Thyroid gland (tissue), 4 donors: ENCODE measurements at regions not wholly inside any gene's neighbourhood (a gene's known extent, or its start where the extent isn't known, plus 50 kb on each side); places are given as distances from the start of the nearest gene placed in this dataset.

Experiments
- DNase-seq, 2 donors: peaks; one replicate each; pipeline ENCODE4 v3.0.0-alpha.2; 2019
- H3K27ac ChIP-seq, 3 donors: fragments of 200-600 bp; sonication (generic); 1 replicate in 2 of 3; 2 replicates in 1 of 3; pipeline ENCODE4 v1.5.1; 2016 to 2019; ENCODE audit warnings: mild to moderate bottlenecking in 1 of 3, moderate library complexity in 1 of 3
- H3K27me3 ChIP-seq: fragments of 200-600 bp; sonication (generic); one replicate; pipeline ENCODE4 v1.5.1; 2019
- H3K36me3 ChIP-seq, 2 donors: fragments of 200-600 bp; sonication (generic); one replicate each; pipeline ENCODE4 v1.5.1; 2016 to 2019
- H3K4me1 ChIP-seq, 2 donors: fragments of 200-600 bp; sonication (generic); one replicate each; pipeline ENCODE4 v1.5.1; 2017 to 2019
- H3K4me3 ChIP-seq, 3 donors: fragments of 200-600 bp; sonication (generic); replicated peaks in 1 of 3; 1 replicate in 2 of 3; 2 replicates in 1 of 3; pipeline ENCODE4 v1.5.1; 2016; ENCODE audit warnings: mild to moderate bottlenecking in 1 of 3
- H3K9me3 ChIP-seq: fragments of 200-600 bp; sonication (generic); one replicate; pipeline ENCODE4 v1.5.1; 2017
- CTCF ChIP-seq, 6 experiments: fragments of 200-600 bp in 3 of 6; fragments of 450-650 bp in 3 of 6; sonication (generic) in 3 of 6; IDR thresholded peaks; one replicate each; pipeline ENCODE4 v1.5.1; 2016 to 2019; ENCODE audit warnings: antibody characterized with exemption in 6 of 6, mild to moderate bottlenecking in 2 of 6, inconsistent platforms in 1 of 6, moderate library complexity in 1 of 6
- POLR2A ChIP-seq, 2 donors: fragments of 450-650 bp; IDR thresholded peaks; one replicate each; pipeline ENCODE4 v1.6.1; 2017; ENCODE audit warnings: antibody characterized with exemption in 2 of 2, mild to moderate bottlenecking in 2 of 2, moderate library complexity in 1 of 2
- WGBS, 2 donors: methylation state at CpG; one replicate each; pipeline ENCODE4 v1.1.5; 2017; 5-methylcytosine and 5-hydroxymethylcytosine counted together
- intact Hi-C: fragments of 100-400 bp; cut with DNase I; formaldehyde crosslinking; loops from one replicate; pipeline ENCODE4 v1.15.1; 2023

DNA sequence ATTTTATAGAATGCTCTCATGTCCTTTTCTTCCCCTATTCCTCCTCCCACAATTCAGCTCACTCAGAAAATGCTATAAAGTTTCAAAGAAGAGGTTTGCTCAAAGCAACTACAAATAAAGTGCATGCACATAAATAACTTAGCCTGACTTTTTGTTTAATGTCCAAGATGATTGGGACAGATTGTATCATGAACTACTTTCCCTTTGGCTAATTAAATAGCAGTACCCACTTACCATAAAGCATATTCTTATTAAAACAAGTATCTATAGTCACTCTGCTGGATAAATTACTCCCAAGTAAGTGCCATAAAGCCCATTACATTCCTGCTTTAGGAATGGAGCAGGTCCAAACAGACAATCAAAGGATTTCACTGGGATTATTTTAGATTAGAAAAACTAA lies 576.0 kb downstream of the LMO4 start:
- no peak for TF ChIP-seq CTCF (IDR thresholded peaks at IDR 0.05)
- no peak for TF ChIP-seq POLR2A (IDR thresholded peaks at IDR 0.05)
- H3K4me3 ChIP-seq, result no peak overlapping the region
- no peaks in the 10 kb centered on the region for H3K36me3 ChIP-seq
- intact Hi-C loops, result no loop called here
- peaks cover 0 to 7% of the 10 kb centered on the region in 2 donors for H3K4me1 ChIP-seq
- no peak for DNase-seq
- no peak overlapping the region for H3K27ac ChIP-seq
- no peaks in the 10 kb centered on the region for H3K27me3 ChIP-seq
- H3K9me3 ChIP-seq, result no peaks in the 10 kb centered on the region

- WGBS, 2 donors, result 77 to 91% methylated on average over 4 of the region's 4 CpGs
Observed at GRCh38 chr1:87905651-87906050, 577.0 kb downstream of the LMO4 start.

DNA sequence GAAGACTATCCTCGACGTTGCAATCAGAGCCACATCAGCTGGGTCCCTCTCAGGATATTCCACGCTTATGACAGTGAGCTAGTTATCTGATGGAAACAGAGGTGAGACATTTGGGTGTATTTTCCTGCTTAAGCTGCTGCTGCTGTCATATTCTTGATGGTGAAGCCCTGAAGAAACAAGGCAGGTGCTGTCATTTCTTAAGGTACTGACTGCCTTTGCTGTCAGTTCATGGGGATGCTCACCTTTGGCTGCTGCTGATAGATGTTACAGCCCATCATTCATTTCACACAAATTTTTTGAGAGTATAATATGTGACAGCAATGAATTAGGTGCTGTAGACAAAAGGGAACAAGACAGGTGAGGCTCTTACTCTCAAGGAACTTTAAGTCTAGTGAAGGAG lies 577.4 kb downstream of the LMO4 start:
- WGBS, 2 donors, result 84 to 89% methylated on average over 3 of the region's 3 CpGs
- no peaks in the 10 kb centered on the region for H3K9me3 ChIP-seq
- no peaks in the 10 kb centered on the region for H3K27me3 ChIP-seq
- intact Hi-C loops, result no loop called here
- no peak overlapping the region for H3K4me3 ChIP-seq
- TF ChIP-seq CTCF (IDR thresholded peaks at IDR 0.05) (no peak), POLR2A (IDR thresholded peaks at IDR 0.05) (no peak)
- peaks cover 0 to 7% of the 10 kb centered on the region in 2 donors for H3K4me1 ChIP-seq
- DNase-seq, result no peak
- H3K36me3 ChIP-seq, result no peaks in the 10 kb centered on the region
- no peak overlapping the region for H3K27ac ChIP-seq

More at GRCh38 chr1:87905651-87906050, 577.0 kb downstream of the LMO4 start:
- no peak overlapping the region for H3K27ac ChIP-seq
- TF ChIP-seq CTCF (IDR thresholded peaks at IDR 0.05) (no peak), POLR2A (IDR thresholded peaks at IDR 0.05) (no peak)
- H3K4me1 ChIP-seq, result peaks cover 0 to 7% of the 10 kb centered on the region in 2 donors
- no peak overlapping the region for H3K4me3 ChIP-seq
- DNase-seq, result no peak
- no peaks in the 10 kb centered on the region for H3K9me3 ChIP-seq
- H3K36me3 ChIP-seq, result no peaks in the 10 kb centered on the region
- H3K27me3 ChIP-seq, result no peaks in the 10 kb centered on the region
- intact Hi-C loops, result no loop called here

- no peak for TF ChIP-seq CTCF (IDR thresholded peaks at IDR 0.05)
- TF ChIP-seq POLR2A (IDR thresholded peaks at IDR 0.05), result no peak
- 96 to 100% methylated on average over 1 of the region's 1 CpG for WGBS, 2 donors
- DNase-seq, result no peak
- no peaks in the 10 kb centered on the region for H3K4me1 ChIP-seq
- H3K36me3 ChIP-seq, result no peaks in the 10 kb centered on the region
- no peak overlapping the region for H3K4me3 ChIP-seq
- no peaks in the 10 kb centered on the region for H3K9me3 ChIP-seq
- intact Hi-C loops, result no loop called here
- no peak overlapping the region for H3K27ac ChIP-seq
- no peaks in the 10 kb centered on the region for H3K27me3 ChIP-seq
Observed at GRCh38 chr1:87913361-87913760, 584.7 kb downstream of the LMO4 start.

DNA sequence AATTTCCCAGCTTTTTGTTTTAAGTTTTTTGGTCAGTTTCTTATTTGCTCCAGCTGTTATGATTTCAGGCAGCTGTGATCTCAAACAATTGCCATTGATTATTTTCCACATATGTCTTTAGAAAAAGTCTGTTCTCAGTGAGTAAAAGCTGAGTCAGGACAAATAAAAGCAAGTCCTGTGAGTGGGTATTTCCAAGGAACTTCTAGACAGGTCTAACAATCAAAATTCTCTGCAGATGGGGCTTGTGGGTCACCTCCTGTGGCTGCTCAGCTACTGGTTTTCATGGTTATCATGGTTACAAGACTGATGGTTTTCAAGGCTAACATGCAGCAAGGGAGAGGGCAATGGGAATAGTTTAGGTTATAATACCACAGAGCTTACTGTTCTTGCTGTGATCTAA lies 585.7 kb downstream of the LMO4 start:
- Histone ChIP-seq H3K27me3 (no peaks in the 10 kb centered on the region), H3K27ac (no peak overlapping the region), H3K4me3 (no peak overlapping the region), H3K9me3 (no peaks in the 10 kb centered on the region), H3K4me1 (no peaks in the 10 kb centered on the region), H3K36me3 (no peaks in the 10 kb centered on the region)
- DNase-seq, result no peak
- no peak for TF ChIP-seq POLR2A (IDR thresholded peaks at IDR 0.05)
- no peak for TF ChIP-seq CTCF (IDR thresholded peaks at IDR 0.05)
- intact Hi-C loops, result no loop called here
